GM21825 (cell line): ENCODE measurements at regions not wholly inside any gene's neighbourhood (a gene's known extent, or its start where the extent isn't known, plus 50 kb on each side); places are given as distances from the start of the nearest gene placed in this dataset.

Experiments
- ATAC-seq: cut with Tn5 transposase; IDR thresholded peaks from one replicate; pipeline ENCODE4 v1.9.1; 2021; ENCODE audit warnings: mild to moderate bottlenecking, moderate library complexity; ENCODE audit not compliant: unreplicated experiment

DNA sequence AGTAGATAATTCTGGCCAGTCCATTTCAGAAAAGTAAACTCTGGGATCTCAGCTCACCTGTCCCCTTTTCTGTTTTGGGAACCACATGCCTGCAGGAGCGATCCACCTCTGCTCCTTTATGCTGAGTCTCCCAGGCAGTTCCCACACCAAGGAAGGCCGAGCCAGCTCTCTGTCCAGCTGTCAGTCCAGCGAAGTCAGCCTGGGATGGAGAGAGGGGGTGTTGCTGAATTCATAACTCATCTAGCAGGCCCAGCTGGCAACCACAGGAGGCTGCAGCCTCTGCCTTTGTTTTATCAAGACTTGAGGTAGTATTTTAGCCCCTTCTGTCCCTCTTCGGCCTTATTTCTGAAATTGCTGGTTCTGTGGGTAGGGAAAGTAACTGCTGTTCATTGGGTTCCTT is 209.9 kb downstream of the ARL4C start:
- no peak for ATAC-seq

DNA sequence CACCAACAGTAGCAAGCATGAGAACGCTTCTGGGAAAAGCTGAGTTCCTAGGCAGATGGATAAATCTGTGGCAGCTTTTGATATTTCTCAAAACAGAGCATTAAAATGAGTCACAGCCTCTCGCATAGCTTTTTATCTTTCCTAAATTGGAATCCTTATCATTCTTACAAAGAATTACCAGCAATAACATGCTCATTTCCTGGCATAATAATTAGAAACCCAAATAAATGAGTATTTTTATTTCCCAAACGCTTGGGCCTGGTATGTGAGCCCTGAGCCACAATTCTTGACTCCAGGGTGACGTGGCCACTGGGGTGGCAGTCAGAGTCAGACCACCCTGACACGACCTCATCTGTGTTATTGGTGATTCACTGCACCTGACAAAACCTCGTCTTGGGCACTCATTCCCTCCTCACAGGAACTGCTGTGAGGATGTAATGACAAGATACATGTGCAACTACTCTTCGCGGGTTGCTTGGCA is 210.7 kb downstream of the ARL4C start:
- no peak for ATAC-seq

DNA sequence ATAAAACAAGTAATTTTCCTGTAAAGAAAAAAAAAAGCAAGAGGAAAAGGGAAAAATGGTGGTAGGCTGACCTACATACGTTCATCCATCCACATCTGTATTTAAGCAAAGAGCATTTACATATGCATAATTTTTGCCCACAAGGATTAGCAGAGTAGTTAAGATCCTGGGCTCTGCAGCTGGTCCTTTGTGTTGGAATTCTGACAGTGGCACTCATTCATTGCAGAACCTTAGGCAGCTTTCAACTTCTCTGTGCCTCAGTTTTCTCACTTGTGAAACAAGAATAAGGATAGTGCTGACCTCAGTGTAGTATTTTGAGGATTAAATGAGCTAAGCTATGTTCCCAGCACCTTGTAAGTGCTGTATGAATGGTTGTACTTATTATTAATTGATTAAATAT is 211.3 kb downstream of the ARL4C start:
- ATAC-seq, result no peak

DNA sequence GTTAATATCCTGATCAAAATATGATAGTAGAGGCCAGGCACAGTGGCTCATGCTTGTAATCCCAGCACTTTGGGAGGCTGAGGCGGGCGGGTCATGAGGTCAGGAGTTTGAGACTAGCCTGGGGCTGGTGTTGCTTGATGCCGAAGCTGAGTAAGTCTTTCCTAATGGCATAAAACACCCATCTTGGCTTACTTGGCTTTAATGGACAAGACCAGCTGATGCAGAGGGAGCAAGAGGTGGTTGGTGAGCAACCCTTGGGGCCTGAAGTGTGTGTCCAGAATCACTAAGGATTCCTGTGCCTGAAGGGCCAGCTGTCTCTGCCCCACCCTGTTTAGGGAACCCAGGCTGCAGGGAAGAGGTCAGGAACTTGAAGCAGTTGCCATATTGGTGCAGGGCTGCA is 217.2 kb downstream of the ARL4C start:
- ATAC-seq, result no peak

GRCh38 chr2:234278556-234279255 is 218.2 kb downstream of the ARL4C start:
- ATAC-seq, result no peak

DNA sequence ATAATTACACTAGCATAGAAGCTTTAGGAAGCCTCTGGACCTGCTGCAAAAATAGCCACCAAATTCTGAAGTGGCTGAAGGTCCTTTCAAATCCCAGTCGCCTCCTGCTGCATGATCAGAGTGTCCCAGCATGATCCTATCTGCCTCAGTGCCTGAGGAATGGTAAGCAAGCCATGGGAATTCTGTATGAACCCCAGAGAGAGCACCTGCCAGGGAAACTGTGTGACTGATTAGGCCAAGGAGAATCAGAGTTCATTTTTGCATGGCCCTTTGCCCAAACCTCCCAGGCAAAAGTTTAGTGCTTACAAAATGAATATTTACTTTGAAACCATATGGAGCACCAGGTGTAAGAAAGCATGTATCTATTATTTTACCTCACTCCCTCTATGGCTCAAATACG is 221.4 kb downstream of the ARL4C start:
- ATAC-seq, result no peak

- no peak for ATAC-seq
These were observed 222.8 kb downstream of the ARL4C start for GRCh38 chr2:234273887-234274584.

- ATAC-seq, result no peak
These were observed 221.8 kb downstream of the SPP2 start for GRCh38 chr2:234272069-234272850.

DNA sequence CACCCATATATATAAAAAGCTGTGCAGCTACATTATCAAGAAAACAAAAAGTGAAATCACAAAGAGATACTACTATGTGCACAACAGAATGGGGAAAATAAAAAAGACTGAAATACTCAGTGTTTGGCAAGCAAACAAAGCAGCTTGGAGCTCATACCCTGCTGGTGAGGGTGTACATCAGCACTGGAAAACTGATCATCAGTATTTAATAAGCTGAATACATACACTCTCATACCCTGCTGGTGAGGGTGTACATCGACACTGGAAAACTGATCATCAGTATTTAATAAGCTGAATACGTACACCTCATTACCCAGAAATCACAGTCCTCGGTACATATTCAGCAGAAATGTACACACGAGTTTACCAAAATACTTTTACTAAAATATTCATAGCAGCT is 220.8 kb downstream of the SPP2 start:
- ATAC-seq, result no peak

DNA sequence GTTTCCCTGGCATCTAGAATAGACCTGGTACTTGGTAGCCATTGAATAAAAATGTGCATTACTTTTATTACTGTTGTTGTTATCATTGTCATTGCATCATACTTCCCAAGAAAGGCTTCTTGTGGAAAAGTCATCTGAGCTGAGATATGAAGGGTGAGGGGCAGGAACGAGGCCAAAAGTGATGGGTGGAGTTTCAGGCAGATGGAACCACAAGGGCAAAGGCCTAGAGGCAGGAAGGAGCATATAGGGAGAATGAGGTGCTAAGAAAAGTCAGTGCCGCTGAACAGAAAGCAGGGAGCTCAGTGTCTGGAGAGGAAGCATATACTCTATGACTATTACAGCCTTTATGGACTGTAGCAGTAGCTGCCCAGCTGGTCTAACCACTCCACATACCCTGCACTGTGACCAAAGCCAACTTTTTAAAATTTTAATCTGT is 219.3 kb downstream of the SPP2 start:
- ATAC-seq, result no peak

DNA sequence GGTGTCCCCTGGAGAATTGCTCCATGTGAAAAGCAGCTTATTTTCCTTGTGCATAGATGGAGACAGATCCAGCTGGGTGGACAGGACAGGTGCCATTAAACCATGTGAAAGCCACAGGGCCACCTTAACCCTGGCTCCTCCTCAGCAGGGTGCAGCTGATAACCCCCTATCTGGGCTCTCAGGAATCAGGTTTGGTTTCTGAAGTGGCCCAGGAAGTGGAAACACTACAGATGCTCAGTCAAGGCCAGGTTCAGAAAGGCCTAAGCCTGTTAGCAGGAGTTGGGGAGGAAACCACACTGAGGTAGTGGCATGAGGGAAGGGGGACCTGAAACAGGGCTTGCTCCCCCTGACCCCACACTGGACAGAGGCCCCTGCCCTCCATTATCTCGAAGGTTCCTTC is 217.0 kb downstream of the SPP2 start:
- ATAC-seq, result no peak

DNA sequence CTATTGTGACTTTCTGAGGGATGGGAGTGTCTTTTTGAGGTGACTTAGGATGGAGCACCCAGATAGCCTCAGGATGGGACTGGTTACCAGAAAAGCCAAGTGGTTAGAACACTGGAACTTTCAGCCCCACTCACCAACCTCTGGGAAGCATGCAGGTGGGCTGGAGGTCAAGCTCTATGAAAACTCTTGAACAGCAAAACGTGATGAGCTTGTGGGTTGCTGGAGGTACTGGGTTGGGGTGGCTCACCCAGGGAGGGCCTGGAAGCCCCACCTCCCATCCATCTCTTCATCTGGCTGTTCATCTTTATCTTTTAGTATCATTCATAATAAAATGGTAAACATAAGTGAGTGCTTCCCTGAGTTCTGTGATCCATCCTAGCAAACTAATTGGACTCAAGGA is 216.4 kb downstream of the SPP2 start:
- ATAC-seq, result no peak

- ATAC-seq, result no peak
These were observed 214.7 kb downstream of the SPP2 start for GRCh38 chr2:234265206-234265605.

- no peak for ATAC-seq
These were observed 211.2 kb downstream of the SPP2 start for GRCh38 chr2:234261736-234262135.

- ATAC-seq, result no peak
These were observed 208.9 kb downstream of the SPP2 start for GRCh38 chr2:234259440-234259839.

DNA sequence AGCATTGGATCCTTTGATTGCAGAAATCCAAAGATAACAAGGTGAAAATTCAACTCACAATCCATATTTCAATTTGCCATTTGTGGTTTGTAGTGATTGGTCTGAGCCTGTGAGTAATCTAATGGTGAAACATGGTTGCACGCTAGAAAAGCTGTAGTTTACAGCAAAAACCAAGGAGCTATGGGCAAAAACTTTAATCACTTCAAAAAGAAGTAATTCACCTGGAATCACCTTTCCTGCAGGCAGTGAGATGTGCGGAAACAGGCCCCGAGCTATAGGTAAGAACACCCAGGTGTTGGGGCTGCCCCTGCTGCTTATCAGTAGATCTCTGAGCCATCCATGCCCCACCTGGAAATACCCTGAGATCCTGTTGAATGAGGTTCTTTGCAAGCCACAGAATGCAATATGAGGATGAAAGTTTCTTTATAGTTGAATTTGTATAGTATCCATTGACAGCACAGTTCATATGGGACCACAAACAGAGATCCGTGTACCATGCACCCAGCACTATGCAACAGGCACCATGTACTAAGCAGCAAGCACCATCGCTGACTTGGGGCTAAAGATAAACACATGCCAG is 208.2 kb downstream of the SPP2 start:
- no peak for ATAC-seq

DNA sequence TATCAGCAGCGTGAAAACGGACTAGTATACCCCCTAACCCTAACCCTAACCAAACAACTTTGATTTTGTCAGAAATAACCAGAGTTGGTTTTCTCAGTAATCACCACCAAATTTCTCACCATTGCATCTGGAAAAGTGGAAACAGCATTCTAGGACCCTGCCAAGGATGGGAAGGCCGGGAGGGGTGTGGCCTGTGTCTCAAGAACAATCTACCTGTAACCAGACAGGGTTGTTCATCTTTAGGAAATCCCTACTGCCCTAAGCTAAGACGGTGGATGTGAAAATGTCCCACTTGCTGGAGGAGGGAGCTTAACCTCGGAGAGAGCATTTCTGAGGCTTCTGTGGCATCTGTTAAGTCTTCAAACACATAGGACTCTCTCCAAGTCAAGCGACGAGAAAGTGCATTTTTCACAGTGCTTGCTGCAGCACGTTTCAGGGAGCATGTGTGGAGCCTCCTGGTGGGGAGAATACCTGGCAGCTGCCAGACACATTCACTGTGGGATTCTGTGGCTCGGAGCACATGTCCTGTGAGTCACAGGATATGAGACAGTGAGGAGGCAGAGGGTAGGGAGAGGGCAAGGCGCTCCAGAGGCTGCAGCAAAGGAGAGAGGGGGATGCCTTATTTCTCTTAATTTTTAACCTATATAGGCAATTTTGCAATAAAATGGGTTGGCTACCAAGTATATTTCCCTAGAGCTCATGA is 207.5 kb downstream of the SPP2 start:
- ATAC-seq, result no peak

GRCh38 chr2:234256516-234256915 is 206.0 kb downstream of the SPP2 start:
- no peak for ATAC-seq

DNA sequence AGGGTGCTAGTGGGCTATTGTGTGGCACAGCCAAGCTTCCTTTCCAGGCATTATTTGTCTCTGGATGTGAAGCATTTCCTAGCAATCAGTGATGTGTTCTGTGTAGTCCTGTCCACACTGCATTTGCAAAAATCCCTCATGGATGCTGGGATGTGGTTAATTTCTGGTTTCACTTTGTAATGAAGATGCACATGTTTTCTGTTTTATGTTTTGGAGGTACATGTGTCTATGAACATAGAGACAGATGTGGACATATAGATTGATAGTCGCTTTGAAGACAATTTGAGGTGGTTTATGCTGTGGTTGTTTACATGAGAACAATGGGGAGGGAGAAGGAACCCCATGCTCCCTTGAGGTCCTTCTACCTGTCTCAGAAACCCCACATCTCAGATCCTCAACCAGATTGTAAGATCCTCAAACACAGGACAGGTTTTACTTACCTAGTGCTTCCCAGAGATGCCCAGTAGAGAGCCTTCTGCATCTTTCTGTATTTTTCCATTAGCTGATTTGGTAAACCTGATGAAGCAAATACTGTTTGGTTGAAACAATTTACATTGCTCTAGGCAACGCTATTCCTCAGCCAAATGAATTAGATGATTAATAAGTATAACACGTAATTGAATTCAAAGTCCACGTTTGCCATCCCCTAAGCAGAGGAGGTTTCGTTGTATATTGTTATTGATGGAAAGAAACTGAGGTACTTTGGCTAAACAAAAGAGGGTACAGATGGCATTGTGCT is 204.4 kb downstream of the SPP2 start:
- ATAC-seq, result no peak

- no peak for ATAC-seq
These were observed 202.3 kb downstream of the SPP2 start for GRCh38 chr2:234252772-234253171.
